ENCODE measurements at regions not wholly inside any gene's neighbourhood (a gene's known extent, or its start where the extent isn't known, plus 50 kb on each side); places are given as distances from the start of the nearest gene placed in this dataset.

- no peaks in the 10 kb centered on the region for H3K4me1 Mint-ChIP-seq
- no peaks in the 10 kb centered on the region for H3K36me3 Mint-ChIP-seq (ENCODE audit: low read depth)
- peaks cover 5% of the 10 kb centered on the region for H3K27me3 Mint-ChIP-seq
- DNase-seq: no peak
- H3K4me3 Mint-ChIP-seq: no peak overlapping the region
- H3K27ac Mint-ChIP-seq: no peak overlapping the region
- POLR2A ChIA-PET: no interaction called here
- CTCF ChIA-PET: no interaction called here
- no peaks in the 10 kb centered on the region for H3K9me3 Mint-ChIP-seq
Measured at GRCh38 chr14:94963051-94963450, 193.1 kb upstream of the GSC start.

DNA sequence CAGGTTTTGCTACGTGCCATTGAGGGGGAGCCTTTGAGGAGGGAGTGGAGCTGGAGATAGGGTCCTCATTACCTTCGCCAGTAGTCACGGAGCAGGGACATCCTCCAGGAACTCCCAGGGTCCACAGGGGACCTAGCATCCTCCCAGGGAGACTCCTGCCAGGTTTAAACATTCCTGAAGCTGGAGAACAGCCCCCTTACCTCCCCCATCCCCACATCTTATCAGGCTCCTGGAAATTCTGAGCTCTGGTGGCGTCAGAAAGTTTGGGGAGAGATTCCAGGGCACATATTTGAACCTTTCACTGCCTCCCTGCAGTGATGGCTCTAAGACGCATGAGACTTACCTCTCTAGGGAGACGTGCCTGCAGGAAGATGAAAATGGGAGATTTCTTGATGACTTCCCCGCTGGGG, 192.3 kb upstream of the GSC start:
- no peak for DNase-seq
- CTCF ChIA-PET: no interaction called here
- Mint-ChIP-seq H3K9me3 (no peaks in the 10 kb centered on the region), H3K36me3 (ENCODE audit: low read depth) (no peaks in the 10 kb centered on the region), H3K4me3 (no peak overlapping the region), H3K27me3 (peaks cover 5% of the 10 kb centered on the region), H3K4me1 (no peaks in the 10 kb centered on the region), H3K27ac (no peak overlapping the region)
- POLR2A ChIA-PET: no interaction called here

- CTCF ChIA-PET: no interaction called here
- no peak for DNase-seq
- no peaks in the 10 kb centered on the region for H3K36me3 Mint-ChIP-seq (ENCODE audit: low read depth)
- H3K27ac Mint-ChIP-seq: no peak overlapping the region
- H3K27me3 Mint-ChIP-seq: peaks cover 6% of the 10 kb centered on the region
- H3K9me3 Mint-ChIP-seq: no peaks in the 10 kb centered on the region
- no peaks in the 10 kb centered on the region for H3K4me1 Mint-ChIP-seq
- no peak overlapping the region for H3K4me3 Mint-ChIP-seq
- POLR2A ChIA-PET: no interaction called here
Measured at GRCh38 chr14:94961386-94962165, 191.7 kb upstream of the GSC start.

GRCh38 chr14:94960285-94961001, 190.5 kb upstream of the GSC start:
- H3K36me3 Mint-ChIP-seq (ENCODE audit: low read depth): no peaks in the 10 kb centered on the region
- no peak overlapping the region for H3K27ac Mint-ChIP-seq
- no peak overlapping the region for H3K4me3 Mint-ChIP-seq
- ChIA-PET POLR2A (no interaction called here), CTCF (interaction anchor here (0.5 kb wide), 1 partner anchor 790 kb away, joined by 6 read pairs; no protein-coding TSS in a partner anchor)
- DNase-seq: no peak
- H3K27me3 Mint-ChIP-seq: peaks cover 9% of the 10 kb centered on the region
- no peaks in the 10 kb centered on the region for H3K9me3 Mint-ChIP-seq
- H3K4me1 Mint-ChIP-seq: no peaks in the 10 kb centered on the region

DNA sequence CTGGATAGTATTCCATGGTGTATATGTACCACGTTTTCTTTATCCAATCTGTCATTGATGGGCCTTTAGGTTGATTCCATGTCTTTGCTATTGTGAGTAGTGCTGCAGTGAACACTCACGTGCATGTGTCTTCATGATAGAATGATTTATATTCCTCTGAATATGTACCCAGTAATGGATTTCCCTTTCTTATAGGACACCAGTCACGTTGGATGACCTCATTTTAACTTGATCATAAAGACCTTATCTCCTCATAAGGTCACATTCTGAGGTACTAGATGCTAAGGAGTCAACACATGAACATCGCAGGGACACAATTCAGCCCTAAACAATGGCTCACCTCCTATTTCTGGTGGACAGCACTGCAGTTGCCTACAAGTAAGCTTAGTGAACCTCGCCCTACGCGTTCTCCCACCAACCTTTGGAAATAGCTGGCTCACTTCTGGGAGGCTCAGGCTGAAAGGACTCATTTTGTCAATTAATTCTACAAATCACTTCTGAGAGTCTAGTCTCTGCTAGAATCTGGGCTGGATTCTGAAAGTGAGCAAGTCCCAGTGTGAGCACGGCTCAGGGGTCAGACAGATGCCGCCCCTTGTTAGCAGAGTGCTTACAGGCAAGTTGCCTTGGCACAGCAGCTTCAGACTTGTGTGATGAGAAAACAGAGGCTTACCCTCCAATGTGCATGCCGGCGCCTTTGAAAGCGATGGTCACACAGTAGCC, 183.8 kb upstream of the GSC start:
- no peak for DNase-seq
- Mint-ChIP-seq H3K27me3 (peaks cover 19% of the 10 kb centered on the region), H3K27ac (no peak overlapping the region), H3K9me3 (no peaks in the 10 kb centered on the region), H3K4me3 (no peak overlapping the region), H3K4me1 (no peaks in the 10 kb centered on the region), H3K36me3 (ENCODE audit: low read depth) (no peaks in the 10 kb centered on the region)
- POLR2A ChIA-PET: no interaction called here
- CTCF ChIA-PET: no interaction called here

GRCh38 chr14:94952097-94952496, 182.2 kb upstream of the GSC start:
- H3K27ac Mint-ChIP-seq: no peak overlapping the region
- no peaks in the 10 kb centered on the region for H3K4me1 Mint-ChIP-seq
- peaks cover 2% of the 10 kb centered on the region for H3K9me3 Mint-ChIP-seq
- CTCF ChIA-PET: no interaction called here
- no peaks in the 10 kb centered on the region for H3K36me3 Mint-ChIP-seq (ENCODE audit: low read depth)
- peaks cover 24% of the 10 kb centered on the region for H3K27me3 Mint-ChIP-seq
- POLR2A ChIA-PET: no interaction called here
- H3K4me3 Mint-ChIP-seq: no peak overlapping the region
- DNase-seq: no peak

- Mint-ChIP-seq H3K36me3 (ENCODE audit: low read depth) (no peaks in the 10 kb centered on the region), H3K27ac (peak overlapping the region; percentile 89), H3K4me1 (peaks cover 19% of the 10 kb centered on the region), H3K9me3 (peaks cover 4% of the 10 kb centered on the region), H3K27me3 (peaks cover 18% of the 10 kb centered on the region), H3K4me3 (peak overlapping the region; percentile 12)
- peak; percentile 16 for DNase-seq
- POLR2A ChIA-PET: no interaction called here
- CTCF ChIA-PET: no interaction called here
Measured at GRCh38 chr14:94946244-94946643, 176.3 kb upstream of the GSC start.

- no peaks in the 10 kb centered on the region for H3K36me3 Mint-ChIP-seq (ENCODE audit: low read depth)
- H3K27me3 Mint-ChIP-seq: peaks cover 17% of the 10 kb centered on the region
- H3K4me3 Mint-ChIP-seq: peak overlapping the region; percentile 2
- CTCF ChIA-PET: no interaction called here
- H3K27ac Mint-ChIP-seq: peak overlapping the region; percentile 89
- peaks cover 4% of the 10 kb centered on the region for H3K9me3 Mint-ChIP-seq
- POLR2A ChIA-PET: no interaction called here
- H3K4me1 Mint-ChIP-seq: peaks cover 19% of the 10 kb centered on the region
- DNase-seq: peak; percentile 46
Measured at GRCh38 chr14:94945615-94946014, 175.7 kb upstream of the GSC start.

DNA sequence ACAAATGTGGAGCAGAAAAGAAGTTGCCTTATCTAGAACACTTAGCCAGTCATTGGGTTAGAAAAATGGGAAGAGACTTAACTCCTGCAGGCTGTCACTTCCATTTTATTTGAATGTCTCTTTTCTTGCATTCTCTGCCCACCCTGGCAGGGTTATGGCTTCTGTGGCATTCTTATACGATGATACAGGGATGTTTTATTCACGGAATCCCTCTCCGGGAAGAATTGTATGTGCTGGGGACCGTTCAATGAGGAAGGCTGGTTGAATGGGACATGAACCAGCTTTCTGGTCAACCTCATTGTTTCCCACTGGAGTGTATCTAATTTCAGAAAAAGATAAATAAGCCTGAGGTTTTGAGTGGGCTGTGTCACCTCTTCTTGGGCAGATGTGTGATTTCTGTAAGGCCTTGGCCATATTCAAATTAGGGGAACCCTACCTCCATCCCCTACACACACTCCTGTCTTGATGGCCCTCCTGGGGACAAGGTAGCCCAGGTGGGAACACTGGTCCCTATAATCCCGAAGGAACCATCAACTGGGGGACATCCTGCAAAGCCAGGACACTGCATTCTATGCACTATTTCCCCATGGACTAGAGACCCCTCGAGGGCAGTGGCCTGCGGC, 174.8 kb upstream of the GSC start:
- ChIA-PET POLR2A (no interaction called here), CTCF (no interaction called here)
- Mint-ChIP-seq H3K27ac (peak overlapping the region; percentile 89), H3K4me3 (no peak overlapping the region), H3K36me3 (ENCODE audit: low read depth) (no peaks in the 10 kb centered on the region), H3K27me3 (peaks cover 11% of the 10 kb centered on the region), H3K4me1 (peaks cover 19% of the 10 kb centered on the region), H3K9me3 (peaks cover 4% of the 10 kb centered on the region)
- DNase-seq: no peak

DNA sequence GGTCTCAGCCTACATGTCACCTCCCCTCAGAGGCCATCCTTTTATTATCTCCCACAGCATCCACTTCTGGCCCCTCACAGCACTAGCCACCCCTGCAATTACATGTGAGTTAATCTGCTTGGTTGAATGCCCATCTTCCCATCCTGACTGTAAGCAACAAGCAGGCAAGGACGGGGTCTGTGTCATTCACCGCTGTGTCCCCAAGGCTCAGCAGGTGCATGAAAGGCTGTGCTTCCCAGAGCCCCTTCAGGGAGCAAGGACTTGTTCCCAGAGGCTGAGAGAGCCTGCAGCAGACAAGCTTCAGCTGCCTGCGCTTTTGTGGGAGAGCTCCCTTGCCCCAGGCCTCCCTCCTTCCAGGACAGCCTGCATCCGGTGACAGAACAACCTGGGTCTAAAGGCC, 172.7 kb upstream of the GSC start:
- ChIA-PET CTCF (no interaction called here), POLR2A (no interaction called here)
- Mint-ChIP-seq H3K9me3 (peaks cover 2% of the 10 kb centered on the region), H3K27me3 (peaks cover under 1% of the 10 kb centered on the region), H3K4me3 (no peak overlapping the region), H3K36me3 (ENCODE audit: low read depth) (no peaks in the 10 kb centered on the region), H3K4me1 (peaks cover 19% of the 10 kb centered on the region), H3K27ac (no peak overlapping the region)
- DNase-seq: no peak

DNA sequence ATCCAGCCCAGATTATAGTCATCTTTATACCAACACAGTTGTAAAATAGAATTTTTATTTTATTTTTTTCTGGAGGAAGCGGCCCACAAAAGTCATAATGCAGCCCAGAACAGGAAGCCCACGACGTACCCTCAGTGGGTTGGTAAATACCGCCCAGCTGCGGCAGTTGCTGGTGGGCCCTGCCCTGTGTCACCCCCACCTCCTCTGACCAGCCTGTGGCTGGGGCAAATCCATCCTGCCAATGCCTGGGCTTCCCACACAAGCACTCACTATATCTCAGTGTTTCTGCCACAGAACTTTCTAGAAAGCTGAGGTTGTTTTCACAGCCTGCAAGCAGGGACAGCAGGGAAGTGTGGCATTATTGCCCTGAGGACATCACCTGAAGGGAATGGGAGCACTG, 171.4 kb upstream of the GSC start:
- ChIA-PET CTCF (no interaction called here), POLR2A (no interaction called here)
- H3K4me1 Mint-ChIP-seq: peaks cover 14% of the 10 kb centered on the region
- DNase-seq: no peak
- peaks cover 2% of the 10 kb centered on the region for H3K9me3 Mint-ChIP-seq
- no peaks in the 10 kb centered on the region for H3K27me3 Mint-ChIP-seq
- H3K27ac Mint-ChIP-seq: no peak overlapping the region
- H3K4me3 Mint-ChIP-seq: no peak overlapping the region
- no peaks in the 10 kb centered on the region for H3K36me3 Mint-ChIP-seq (ENCODE audit: low read depth)

DNA sequence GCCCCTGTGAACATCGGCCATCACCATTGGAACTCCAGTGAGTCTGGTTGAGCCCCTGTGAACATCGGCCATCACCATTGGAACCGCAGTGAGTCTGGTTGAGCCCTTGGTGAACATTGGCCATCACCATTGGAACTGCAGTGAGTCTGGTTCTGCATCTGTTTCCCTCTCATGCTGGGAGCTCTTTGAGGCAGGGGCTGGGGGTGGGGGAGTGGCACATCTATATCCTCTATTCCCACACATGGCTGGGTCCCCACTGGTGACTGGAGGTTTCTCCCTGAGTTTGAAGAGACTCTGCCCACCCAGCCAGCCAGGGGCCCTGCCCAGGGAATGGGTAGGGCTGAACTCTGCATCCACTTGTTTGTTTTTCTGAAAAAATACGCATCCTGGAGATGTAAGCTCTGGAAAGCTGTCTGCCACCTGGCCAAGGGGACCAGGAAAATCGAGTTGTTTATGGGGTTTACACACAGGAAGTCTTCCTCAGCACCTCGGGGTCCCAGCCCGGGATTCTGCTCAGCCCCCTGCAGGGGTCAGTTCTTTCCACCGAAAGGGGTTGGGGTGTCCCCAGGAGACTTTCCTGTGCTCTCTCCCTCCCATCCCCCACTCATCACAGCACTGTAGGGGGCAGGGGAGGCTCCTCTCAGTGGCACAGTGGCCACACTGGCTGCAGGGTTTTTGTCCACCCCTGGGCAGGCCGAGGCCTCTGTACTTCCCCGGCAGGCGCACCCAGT, 170.5 kb upstream of the GSC start:
- ChIA-PET CTCF (no interaction called here), POLR2A (no interaction called here)
- Mint-ChIP-seq H3K27me3 (no peaks in the 10 kb centered on the region), H3K9me3 (peaks cover 2% of the 10 kb centered on the region), H3K27ac (no peak overlapping the region), H3K4me3 (no peak overlapping the region), H3K4me1 (peaks cover 6% of the 10 kb centered on the region), H3K36me3 (ENCODE audit: low read depth) (no peaks in the 10 kb centered on the region)
- no peak for DNase-seq

DNA sequence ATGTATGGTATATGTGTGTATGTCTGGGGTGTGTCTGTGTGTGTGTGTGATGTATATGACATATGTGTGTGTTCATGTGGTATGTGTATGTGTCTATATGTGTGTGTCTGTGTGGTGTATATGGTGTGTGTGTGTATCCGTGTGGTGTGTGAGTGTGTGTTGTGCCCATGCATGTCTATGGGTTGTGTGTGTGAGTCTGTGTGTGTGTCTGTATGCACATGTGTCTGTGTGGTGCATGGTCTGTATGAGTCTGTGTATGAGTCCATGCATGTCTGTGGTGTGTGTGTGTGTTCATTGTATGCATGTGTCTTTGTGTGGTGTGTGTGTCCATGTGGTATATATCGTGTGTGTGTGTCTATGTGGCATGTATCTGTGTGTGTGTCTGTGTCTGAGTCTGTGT, 168.1 kb upstream of the GSC start:
- Mint-ChIP-seq H3K4me1 (no peaks in the 10 kb centered on the region), H3K27me3 (peaks cover 3% of the 10 kb centered on the region), H3K27ac (no peak overlapping the region), H3K9me3 (no peaks in the 10 kb centered on the region), H3K4me3 (no peak overlapping the region), H3K36me3 (ENCODE audit: low read depth) (no peaks in the 10 kb centered on the region)
- ChIA-PET POLR2A (no interaction called here), CTCF (no interaction called here)
- DNase-seq: no peak
